ENCODE measurements at regions not wholly inside any gene's neighbourhood (a gene's known extent, or its start where the extent isn't known, plus 50 kb on each side); places are given as distances from the start of the nearest gene placed in this dataset.

- H4K91ac ChIP-seq (ENCODE audit: low read length): no peak overlapping the region
- no peak overlapping the region for H3K27ac ChIP-seq (ENCODE audit: low read length, poor library complexity, severe bottlenecking)
- H3K4ac ChIP-seq (ENCODE audit: low read depth in 1 of 2, low read length in 2 of 2): no peak overlapping the region
- no peak overlapping the region for H2AFZ ChIP-seq (ENCODE audit: low read depth, low read length)
- H2BK12ac ChIP-seq (ENCODE audit: low read length in 2 of 2): no peak overlapping the region
- no peak overlapping the region for H2BK120ac ChIP-seq (ENCODE audit: low read depth, low read length)
- no peaks in the 10 kb centered on the region for H3K79me1 ChIP-seq (replicated peaks; ENCODE audit: low read length, poor library complexity, severe bottlenecking)
- H3K4me1 ChIP-seq (ENCODE audit: control insufficient read depth, insufficient read depth, low read depth, low read length): no peaks in the 10 kb centered on the region
- no peak overlapping the region for H3K4me3 ChIP-seq (ENCODE audit: insufficient read depth in 1 of 2, low read depth in 1 of 2, low read length in 2 of 2)
- H2BK15ac ChIP-seq (ENCODE audit: low read depth, poor library complexity, severe bottlenecking): no peak overlapping the region
- no peak overlapping the region for H2BK5ac ChIP-seq (ENCODE audit: low read depth, low read length, poor library complexity, severe bottlenecking)
- H2AK5ac ChIP-seq (ENCODE audit: low read length, severe bottlenecking): no peak overlapping the region
- H3K14ac ChIP-seq (ENCODE audit: low read length in 2 of 2): no peak overlapping the region
- no peaks in the 10 kb centered on the region for H3K36me3 ChIP-seq (ENCODE audit: control insufficient read depth in 1 of 2, insufficient read depth in 2 of 2, low read depth in 1 of 2, low read length in 2 of 2)
- H4K8ac ChIP-seq (ENCODE audit: low read length): no peak overlapping the region
- H3K23ac ChIP-seq (ENCODE audit: low read length in 2 of 2): no peak overlapping the region
- no peaks in the 10 kb centered on the region for H3K9me3 ChIP-seq (ENCODE audit: control insufficient read depth, low read length)
- DNase-seq: no peak
- H3K9ac ChIP-seq (ENCODE audit: low read length): no peak overlapping the region
- no peak overlapping the region for H3K4me2 ChIP-seq (ENCODE audit: low read length, poor library complexity, severe bottlenecking)
- no peak overlapping the region for H3K18ac ChIP-seq (ENCODE audit: low read depth in 1 of 2, low read length in 2 of 2)
- no peaks in the 10 kb centered on the region for H3K27me3 ChIP-seq (ENCODE audit: control insufficient read depth in 1 of 2, insufficient read depth in 1 of 2, low read length in 2 of 2)
- 88% methylated on average over 6 of the region's 6 CpGs for WGBS
Measured at GRCh38 chr2:168365094-168365621, 90.9 kb upstream of the CERS6 start.

- Histone ChIP-seq H2BK15ac (ENCODE audit: low read depth, poor library complexity, severe bottlenecking) (no peak overlapping the region), H2BK5ac (ENCODE audit: low read depth, low read length, poor library complexity, severe bottlenecking) (no peak overlapping the region), H3K18ac (ENCODE audit: low read depth in 1 of 2, low read length in 2 of 2) (no peak overlapping the region), H2BK120ac (ENCODE audit: low read depth, low read length) (no peak overlapping the region), H3K27me3 (ENCODE audit: control insufficient read depth in 1 of 2, insufficient read depth in 1 of 2, low read length in 2 of 2) (no peaks in the 10 kb centered on the region), H3K4ac (ENCODE audit: low read depth in 1 of 2, low read length in 2 of 2) (no peak overlapping the region), H3K9me3 (ENCODE audit: control insufficient read depth, low read length) (no peaks in the 10 kb centered on the region), H3K27ac (ENCODE audit: low read length, poor library complexity, severe bottlenecking) (no peak overlapping the region), H3K23ac (ENCODE audit: low read length in 2 of 2) (no peak overlapping the region), H2BK12ac (ENCODE audit: low read length in 2 of 2) (no peak overlapping the region), H3K4me3 (ENCODE audit: insufficient read depth in 1 of 2, low read depth in 1 of 2, low read length in 2 of 2) (no peak overlapping the region), H3K4me2 (ENCODE audit: low read length, poor library complexity, severe bottlenecking) (no peak overlapping the region), H3K9ac (ENCODE audit: low read length) (no peak overlapping the region), H3K36me3 (ENCODE audit: control insufficient read depth in 1 of 2, insufficient read depth in 2 of 2, low read depth in 1 of 2, low read length in 2 of 2) (no peaks in the 10 kb centered on the region), H3K14ac (ENCODE audit: low read length in 2 of 2) (no peak overlapping the region), H4K8ac (ENCODE audit: low read length) (no peak overlapping the region), H2AK5ac (ENCODE audit: low read length, severe bottlenecking) (no peak overlapping the region), H3K79me1 (replicated peaks; ENCODE audit: low read length, poor library complexity, severe bottlenecking) (no peaks in the 10 kb centered on the region), H3K4me1 (ENCODE audit: control insufficient read depth, insufficient read depth, low read depth, low read length) (no peaks in the 10 kb centered on the region), H4K91ac (ENCODE audit: low read length) (no peak overlapping the region), H2AFZ (ENCODE audit: low read depth, low read length) (no peak overlapping the region)
- 100% methylated on average over 2 of the region's 2 CpGs for WGBS
- no peak for DNase-seq
Measured at GRCh38 chr2:168369031-168369430, 87.0 kb upstream of the CERS6 start.

GRCh38 chr2:168371273-168372019 lies 84.6 kb upstream of the CERS6 start:
- no peak for DNase-seq
- no peak overlapping the region for H3K9ac ChIP-seq (ENCODE audit: low read length)
- no peak overlapping the region for H4K91ac ChIP-seq (ENCODE audit: low read length)
- H2BK15ac ChIP-seq (ENCODE audit: low read depth, poor library complexity, severe bottlenecking): no peak overlapping the region
- H2BK120ac ChIP-seq (ENCODE audit: low read depth, low read length): no peak overlapping the region
- no peak overlapping the region for H2BK5ac ChIP-seq (ENCODE audit: low read depth, low read length, poor library complexity, severe bottlenecking)
- H3K4me1 ChIP-seq (ENCODE audit: control insufficient read depth, insufficient read depth, low read depth, low read length): no peaks in the 10 kb centered on the region
- H2AK5ac ChIP-seq (ENCODE audit: low read length, severe bottlenecking): no peak overlapping the region
- H3K4me2 ChIP-seq (ENCODE audit: low read length, poor library complexity, severe bottlenecking): no peak overlapping the region
- H3K79me1 ChIP-seq (replicated peaks; ENCODE audit: low read length, poor library complexity, severe bottlenecking): no peaks in the 10 kb centered on the region
- no peak overlapping the region for H3K14ac ChIP-seq (ENCODE audit: low read length in 2 of 2)
- no peaks in the 10 kb centered on the region for H3K27me3 ChIP-seq (ENCODE audit: control insufficient read depth in 1 of 2, insufficient read depth in 1 of 2, low read length in 2 of 2)
- H3K36me3 ChIP-seq (ENCODE audit: control insufficient read depth in 1 of 2, insufficient read depth in 2 of 2, low read depth in 1 of 2, low read length in 2 of 2): no peaks in the 10 kb centered on the region
- H3K18ac ChIP-seq (ENCODE audit: low read depth in 1 of 2, low read length in 2 of 2): no peak overlapping the region
- no peak overlapping the region for H3K4ac ChIP-seq (ENCODE audit: low read depth in 1 of 2, low read length in 2 of 2)
- no peak overlapping the region for H3K23ac ChIP-seq (ENCODE audit: low read length in 2 of 2)
- H2BK12ac ChIP-seq (ENCODE audit: low read length in 2 of 2): no peak overlapping the region
- 85% methylated on average over 4 of the region's 4 CpGs for WGBS
- no peak overlapping the region for H4K8ac ChIP-seq (ENCODE audit: low read length)
- H3K4me3 ChIP-seq (ENCODE audit: insufficient read depth in 1 of 2, low read depth in 1 of 2, low read length in 2 of 2): no peak overlapping the region
- no peak overlapping the region for H2AFZ ChIP-seq (ENCODE audit: low read depth, low read length)
- H3K9me3 ChIP-seq (ENCODE audit: control insufficient read depth, low read length): no peaks in the 10 kb centered on the region
- no peak overlapping the region for H3K27ac ChIP-seq (ENCODE audit: low read length, poor library complexity, severe bottlenecking)

GRCh38 chr2:168373468-168373867 lies 82.6 kb upstream of the CERS6 start:
- H3K27me3 ChIP-seq (ENCODE audit: control insufficient read depth in 1 of 2, insufficient read depth in 1 of 2, low read length in 2 of 2): no peaks in the 10 kb centered on the region
- H2BK120ac ChIP-seq (ENCODE audit: low read depth, low read length): no peak overlapping the region
- H3K79me1 ChIP-seq (replicated peaks; ENCODE audit: low read length, poor library complexity, severe bottlenecking): no peaks in the 10 kb centered on the region
- H2BK5ac ChIP-seq (ENCODE audit: low read depth, low read length, poor library complexity, severe bottlenecking): no peak overlapping the region
- H3K36me3 ChIP-seq (ENCODE audit: control insufficient read depth in 1 of 2, insufficient read depth in 2 of 2, low read depth in 1 of 2, low read length in 2 of 2): no peaks in the 10 kb centered on the region
- no peak overlapping the region for H3K14ac ChIP-seq (ENCODE audit: low read length in 2 of 2)
- no peak overlapping the region for H4K91ac ChIP-seq (ENCODE audit: low read length)
- H3K27ac ChIP-seq (ENCODE audit: low read length, poor library complexity, severe bottlenecking): no peak overlapping the region
- H4K8ac ChIP-seq (ENCODE audit: low read length): no peak overlapping the region
- H3K9ac ChIP-seq (ENCODE audit: low read length): no peak overlapping the region
- H2BK12ac ChIP-seq (ENCODE audit: low read length in 2 of 2): no peak overlapping the region
- no peak overlapping the region for H3K4ac ChIP-seq (ENCODE audit: low read depth in 1 of 2, low read length in 2 of 2)
- no peak overlapping the region for H3K4me2 ChIP-seq (ENCODE audit: low read length, poor library complexity, severe bottlenecking)
- no peak overlapping the region for H2AFZ ChIP-seq (ENCODE audit: low read depth, low read length)
- no peak overlapping the region for H2BK15ac ChIP-seq (ENCODE audit: low read depth, poor library complexity, severe bottlenecking)
- no peak overlapping the region for H3K23ac ChIP-seq (ENCODE audit: low read length in 2 of 2)
- no CpG with 5 or more reads among the region's 2 CpGs for WGBS
- no peak overlapping the region for H3K4me3 ChIP-seq (ENCODE audit: insufficient read depth in 1 of 2, low read depth in 1 of 2, low read length in 2 of 2)
- H3K4me1 ChIP-seq (ENCODE audit: control insufficient read depth, insufficient read depth, low read depth, low read length): no peaks in the 10 kb centered on the region
- no peak for DNase-seq
- no peaks in the 10 kb centered on the region for H3K9me3 ChIP-seq (ENCODE audit: control insufficient read depth, low read length)
- no peak overlapping the region for H2AK5ac ChIP-seq (ENCODE audit: low read length, severe bottlenecking)
- no peak overlapping the region for H3K18ac ChIP-seq (ENCODE audit: low read depth in 1 of 2, low read length in 2 of 2)
